Endothelial cell of umbilical vein (primary cell): ENCODE measurements at regions not wholly inside any gene's neighbourhood (a gene's known extent, or its start where the extent isn't known, plus 50 kb on each side); places are given as distances from the start of the nearest gene placed in this dataset.

ENCODE experiments used
- BruUV-seq: library from RNA; stranded (reverse); fragments of 400-500 nt; replicated peaks from 2 replicates; lab custom pipeline; 2021; lab: Mats Ljungman, UMichigan
- CTCF ChIA-PET: fragments of 300-600, 350-600 bp; sonication (Branson Sonifier 250); formaldehyde crosslinking; loops from one replicate; lab custom pipeline; 2021; ENCODE audit warnings: antibody characterized with exemption, inconsistent platforms; lab: Charles Lee
- POLR2A ChIA-PET: fragments of 300-600, 350-600 bp; sonication (Branson Sonifier 250); formaldehyde crosslinking; loops from one replicate; lab custom pipeline; 2021; ENCODE audit warnings: antibody characterized with exemption, inconsistent platforms; lab: Charles Lee
- DNase-seq: peaks from one replicate; pipeline ENCODE4 v3.0.0-alpha.2; 2011; ENCODE audit warnings: low read depth, low spot score
- FAIRE-seq: peaks from 2 replicates; lab custom pipeline; 2011; peaks lifted over from hg19 to GRCh38; lab: Jason Lieb, UNC
- H2AFZ ChIP-seq: 2 replicates; pipeline ENCODE4 v1.6.0; 2012; ENCODE audit warnings: low read depth, low read length, control low read depth, inconsistent platforms
- H3K27ac ChIP-seq: 2 replicates; pipeline ENCODE4 v1.5.1; 2011; ENCODE audit warnings: low read depth, mild to moderate bottlenecking, control low read depth, low read length, moderate library complexity; ENCODE audit not compliant: insufficient read depth
- H3K27me3 ChIP-seq, 2 experiments: 2 replicates each; pipeline versions ENCODE4 v1.6.0 to v1.6.1; 2011; ENCODE audit warnings: low read length in 2 of 2, mixed read lengths in 1 of 2; ENCODE audit not compliant: control insufficient read depth in 2 of 2, insufficient read depth in 2 of 2
- H3K36me3 ChIP-seq, 2 experiments: 2 replicates in 1 of 2; 3 replicates in 1 of 2; pipeline ENCODE4 v1.5.1; 2011; ENCODE audit warnings: low read length in 2 of 2, mild to moderate bottlenecking in 1 of 2, moderate library complexity in 1 of 2; ENCODE audit not compliant: control insufficient read depth in 2 of 2, insufficient read depth in 2 of 2; ENCODE audit errors: extremely low read depth in 1 of 2
- H3K4me1 ChIP-seq: 3 replicates; pipeline ENCODE4 v1.5.1; 2011; ENCODE audit warnings: mild to moderate bottlenecking, low read length; ENCODE audit not compliant: control insufficient read depth, insufficient read depth; ENCODE audit errors: extremely low read depth
- H3K4me2 ChIP-seq: 2 replicates; pipeline ENCODE4 v1.6.1; 2011; ENCODE audit warnings: low read length, control low read depth, mixed read lengths; ENCODE audit not compliant: insufficient read depth
- H3K4me3 ChIP-seq, 3 experiments: fragments of 200-600 bp in 1 of 3; sonication (generic), shearing (Covaris generic) in 1 of 3; replicated peaks in 1 of 3; 2 replicates each; pipeline ENCODE4 v1.5.1; 2011 to 2016; ENCODE audit warnings: control low read depth in 3 of 3, low read length in 3 of 3, mild to moderate bottlenecking in 2 of 3, inconsistent platforms in 1 of 3, low read depth in 1 of 3, moderate library complexity in 1 of 3; ENCODE audit not compliant: insufficient read depth in 1 of 3
- H3K79me2 ChIP-seq: 2 replicates; pipeline ENCODE4 v1.6.0; 2012; ENCODE audit warnings: low read length, inconsistent platforms; ENCODE audit not compliant: control insufficient read depth, insufficient read depth
- H3K9ac ChIP-seq: replicated peaks from 2 replicates; pipeline ENCODE3; 2011; ENCODE audit warnings: low read length, control low read depth; ENCODE audit not compliant: insufficient read depth; ENCODE audit errors: extremely low read depth
- H3K9me1 ChIP-seq: replicated peaks from 3 replicates; pipeline ENCODE4 v1.6.0; 2011; ENCODE audit warnings: mild to moderate bottlenecking, low read length; ENCODE audit not compliant: control insufficient read depth, insufficient read depth; ENCODE audit errors: extremely low read depth
- H3K9me3 ChIP-seq: replicated peaks from 2 replicates; pipeline ENCODE4 v1.5.1; 2012; ENCODE audit warnings: low read length, inconsistent platforms; ENCODE audit not compliant: control insufficient read depth, insufficient read depth
- H4K20me1 ChIP-seq: replicated peaks from 2 replicates; pipeline ENCODE3; 2011; ENCODE audit warnings: mild to moderate bottlenecking, low read length; ENCODE audit not compliant: control insufficient read depth, insufficient read depth; ENCODE audit errors: extremely low read depth
- GATA2 ChIP-seq: IDR thresholded peaks from 2 replicates; pipeline ENCODE4 v1.7.0; 2011; ENCODE audit warnings: low read depth, mild to moderate bottlenecking, moderate library complexity, mixed read lengths, low read length; ENCODE audit not compliant: insufficient read length, insufficient read depth
- JUN ChIP-seq: IDR thresholded peaks from 2 replicates; pipeline ENCODE4 v1.6.1; 2011; ENCODE audit warnings: borderline replicate concordance, low read depth; ENCODE audit not compliant: insufficient read length, insufficient read depth
- MYC ChIP-seq: IDR thresholded peaks from one replicate; pipeline ENCODE4 v1.6.1; 2011; ENCODE audit warnings: mild to moderate bottlenecking, low read depth, low read length
- POLR2AphosphoS5 ChIP-seq: IDR thresholded peaks from 2 replicates; pipeline ENCODE4 v1.6.1; 2012; ENCODE audit warnings: low read depth, mild to moderate bottlenecking, control low read depth, low read length, moderate library complexity; ENCODE audit not compliant: insufficient read depth
- dilution Hi-C: fragments of 300-500 bp; cut with MboI; formaldehyde crosslinking; loops from one replicate; pipeline ENCODE4 v1.15.0; 2019; ENCODE audit warnings: low sequenced_read_pairs; ENCODE audit not compliant: extremely low pct_ligation_motif_present
- intact Hi-C: fragments of 100-400 bp; cut with micrococcal nuclease; formaldehyde crosslinking; loops from one replicate; pipeline ENCODE4 v1.10.0; 2022
- TF ChIP-seq, protein P1 (sequence below): IDR thresholded peaks from 2 replicates; pipeline ENCODE4 v1.6.1; 2011; ENCODE audit not compliant: insufficient read depth, insufficient read length

- H3K4me2 ChIP-seq = no peak overlapping the region
- H3K79me2 ChIP-seq = peaks cover 38% of the 10 kb centered on the region
- H3K9me1 ChIP-seq = no peaks in the 10 kb centered on the region
- no peak for TF ChIP-seq MYC
- TF ChIP-seq JUN = no peak
- TF ChIP-seq, protein P1, sequence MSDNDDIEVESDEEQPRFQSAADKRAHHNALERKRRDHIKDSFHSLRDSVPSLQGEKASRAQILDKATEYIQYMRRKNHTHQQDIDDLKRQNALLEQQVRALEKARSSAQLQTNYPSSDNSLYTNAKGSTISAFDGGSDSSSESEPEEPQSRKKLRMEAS = no peak
- H4K20me1 ChIP-seq = no peaks in the 10 kb centered on the region
- no peak overlapping the region for H3K27ac ChIP-seq
- peaks cover 21% of the 10 kb centered on the region for H3K4me1 ChIP-seq
- DNase-seq (no peak), FAIRE-seq (no peak)
- CTCF ChIA-PET = interaction anchor here (0.6 to 1.5 kb wide), 2 partner anchors 13 to 28 kb away, joined by 3 to 4 read pairs; no protein-coding TSS in a partner anchor
- dilution Hi-C loops (no loop called here), intact Hi-C loops (loop anchor here (5.0 kb wide), 1 partner anchor 47 kb away; no protein-coding TSS in a partner anchor)
- H3K36me3 ChIP-seq = no peaks in the 10 kb centered on the region
- H3K9ac ChIP-seq = no peak overlapping the region
- POLR2A ChIA-PET = no interaction called here
- no peaks in the 10 kb centered on the region for H3K27me3 ChIP-seq
- no peak overlapping the region for H3K4me3 ChIP-seq
- no TSS peak for BruUV-seq
- H2AFZ ChIP-seq = no peak overlapping the region
- H3K9me3 ChIP-seq = no peaks in the 10 kb centered on the region
Measured at GRCh38 chr13:74070065-74070464, 64.1 kb downstream of the KLF12 start.

DNA sequence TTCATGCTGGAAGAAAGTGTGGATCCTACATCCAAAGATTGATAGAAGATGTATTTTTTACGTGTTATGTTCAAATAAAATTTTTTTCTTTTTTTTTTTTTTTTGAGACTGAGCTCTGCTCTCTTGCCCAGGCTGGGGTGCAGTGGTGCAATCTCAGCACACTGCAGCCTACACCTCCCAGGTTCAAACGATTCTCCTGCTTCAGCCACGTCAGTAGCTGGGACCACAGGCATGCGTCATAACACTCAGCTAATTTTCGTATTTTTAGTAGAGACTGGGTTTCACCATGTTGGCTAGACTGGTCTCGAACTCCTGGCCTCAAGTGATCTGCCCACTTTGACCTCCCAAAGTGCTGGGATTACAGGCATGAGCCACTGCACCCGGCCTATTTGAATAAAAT is 65.7 kb downstream of the KLF12 start:
- Histone ChIP-seq H3K4me3 (no peak overlapping the region), H3K9ac (no peak overlapping the region), H3K27me3 (no peaks in the 10 kb centered on the region), H2AFZ (no peak overlapping the region), H3K4me2 (no peak overlapping the region), H3K9me1 (no peaks in the 10 kb centered on the region), H3K27ac (no peak overlapping the region), H3K36me3 (no peaks in the 10 kb centered on the region), H3K79me2 (peaks cover 35% of the 10 kb centered on the region), H3K4me1 (peaks cover 5% of the 10 kb centered on the region), H3K9me3 (no peaks in the 10 kb centered on the region), H4K20me1 (no peaks in the 10 kb centered on the region)
- dilution Hi-C loops (no loop called here), intact Hi-C loops (no loop called here)
- no peak for DNase-seq
- BruUV-seq = no TSS peak
- no peak for FAIRE-seq
- CTCF ChIA-PET = interaction anchor here (0.6 to 1.8 kb wide), 4 partner anchors 11 to 218 kb away, joined by 3 to 7 read pairs (median 4); no protein-coding TSS in a partner anchor
- no peak for TF ChIP-seq GATA2
- no peak for TF ChIP-seq POLR2AphosphoS5
- POLR2A ChIA-PET = no interaction called here
